DMS114 treated with DMSO at 0.1 percent for 48 hours (cell line): ENCODE measurements at regions not wholly inside any gene's neighbourhood (a gene's known extent, or its start where the extent isn't known, plus 50 kb on each side); places are given as distances from the start of the nearest gene placed in this dataset.
A peak's percentile ranks its signal among the peaks of the same experiment; 100 is the strongest.
"Not testable (repeated sequence)": the region's sequence is repeated elsewhere in the genome, so short reads cannot be mapped to it uniquely, and the experiment has no call there.

Source experiments
- DNase-seq: peaks from one replicate; lab custom pipeline; 2025; ENCODE audit not compliant: unreplicated experiment; lab: John Stamatoyannopoulos, UW

DNA sequence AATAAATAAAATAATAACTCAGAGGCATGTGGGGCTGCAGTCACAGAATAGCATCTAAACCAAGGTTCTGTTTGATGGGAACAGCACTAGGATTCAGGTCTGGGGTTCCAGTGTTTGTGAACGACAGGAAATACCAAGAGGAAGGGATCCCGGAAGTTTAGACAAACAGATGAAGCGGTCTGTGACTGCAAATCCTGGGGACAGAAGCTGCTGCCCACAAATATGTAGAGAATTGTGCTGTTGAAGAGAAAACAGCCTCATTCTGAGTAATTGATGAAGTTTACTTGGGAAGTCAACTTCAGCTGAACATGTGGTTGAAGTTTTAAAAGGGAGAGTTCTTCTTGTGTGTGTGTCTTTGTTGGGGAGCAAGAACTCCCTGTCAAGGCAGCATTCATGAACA, 98.4 kb upstream of the TBX5 start:
- DNase-seq = no peak

DNA sequence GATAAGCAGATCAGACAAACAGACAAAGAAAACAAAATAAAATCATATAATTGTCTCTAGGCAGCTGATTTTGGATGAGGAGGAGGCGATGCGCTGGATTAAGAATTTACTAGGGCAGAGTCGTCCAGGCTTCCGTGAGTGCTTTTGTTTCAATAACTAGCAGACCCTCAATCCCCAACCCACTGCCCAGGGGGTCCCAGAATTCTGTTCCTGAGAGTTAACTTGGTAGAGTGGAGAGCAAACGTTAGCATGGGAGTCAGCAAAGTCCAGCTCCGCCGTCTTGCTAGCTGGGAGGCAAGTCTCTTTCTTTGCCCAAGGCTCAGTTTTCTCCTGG, 95.5 kb upstream of the TBX5 start:
- no peak for DNase-seq

DNA sequence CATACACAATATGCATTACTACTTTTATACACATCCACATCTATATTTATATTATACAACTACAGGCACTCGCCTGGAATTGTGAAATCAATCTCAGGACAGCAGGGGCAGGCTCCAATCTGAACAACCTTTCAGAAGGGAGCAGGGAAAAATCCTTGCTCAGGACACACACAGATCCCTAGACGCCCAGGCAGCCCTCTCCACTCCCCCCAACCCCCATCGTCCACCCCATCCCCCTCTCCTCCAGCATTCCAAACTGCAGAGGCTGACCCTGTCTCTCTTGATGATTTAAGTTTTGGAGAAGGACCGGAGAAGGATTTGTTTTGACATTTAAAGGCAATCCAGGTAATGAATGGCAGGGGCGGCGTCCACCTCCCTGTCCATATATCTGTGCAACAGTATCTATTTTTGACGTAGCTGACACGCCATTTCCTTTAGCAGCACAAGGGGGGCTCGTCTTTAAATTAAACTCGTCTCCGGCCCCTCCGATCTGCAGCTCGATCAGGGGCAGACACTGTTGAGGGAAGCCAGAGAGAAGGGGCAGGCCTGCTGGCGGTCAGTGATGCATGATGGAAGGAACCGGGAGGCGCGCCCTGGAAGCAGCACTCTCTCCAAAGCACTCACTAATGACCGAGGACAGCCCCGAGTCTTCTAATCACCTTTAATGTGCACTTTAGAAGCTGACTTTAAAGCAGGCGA, 95.0 kb upstream of the TBX5 start:
- DNase-seq = no peak

DNA sequence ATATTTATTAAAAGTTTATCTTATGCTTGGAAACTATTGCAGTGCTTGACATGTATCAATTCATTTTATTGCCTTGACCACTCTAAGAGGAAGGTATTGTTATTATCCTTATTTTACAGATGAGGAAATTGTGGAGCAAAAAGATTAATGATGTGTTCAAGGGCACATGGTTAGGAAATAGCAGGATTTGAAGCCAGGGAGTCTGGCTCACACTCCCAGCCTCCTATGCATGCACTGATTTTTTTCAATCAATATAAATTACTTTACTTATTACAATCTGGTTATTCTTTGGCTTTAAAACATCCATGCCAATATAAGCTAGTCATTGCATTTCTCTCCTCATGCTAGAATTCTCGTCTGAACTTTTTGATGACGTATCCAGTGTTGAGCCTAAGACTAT, 94.2 kb upstream of the TBX5 start:
- DNase-seq = no peak

DNA sequence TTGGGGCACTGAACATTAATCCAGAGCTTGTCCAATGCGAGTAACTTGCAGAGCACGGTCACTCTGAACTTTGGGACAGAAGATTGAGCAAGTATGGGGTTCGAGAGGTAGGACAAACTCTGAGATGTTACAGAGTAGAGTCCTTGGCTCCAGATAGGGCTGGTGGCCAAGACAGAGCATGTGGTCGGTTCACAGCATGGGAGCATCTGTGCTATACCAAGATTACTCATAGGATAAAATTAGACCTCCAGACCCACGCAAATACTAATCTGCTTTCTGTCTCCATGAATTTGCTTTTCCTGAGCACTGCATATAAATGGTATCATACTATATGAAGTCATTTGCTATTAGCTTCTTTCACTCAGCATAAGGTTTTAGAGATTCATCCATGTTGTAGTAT, 93.4 kb upstream of the TBX5 start:
- no peak for DNase-seq

DNA sequence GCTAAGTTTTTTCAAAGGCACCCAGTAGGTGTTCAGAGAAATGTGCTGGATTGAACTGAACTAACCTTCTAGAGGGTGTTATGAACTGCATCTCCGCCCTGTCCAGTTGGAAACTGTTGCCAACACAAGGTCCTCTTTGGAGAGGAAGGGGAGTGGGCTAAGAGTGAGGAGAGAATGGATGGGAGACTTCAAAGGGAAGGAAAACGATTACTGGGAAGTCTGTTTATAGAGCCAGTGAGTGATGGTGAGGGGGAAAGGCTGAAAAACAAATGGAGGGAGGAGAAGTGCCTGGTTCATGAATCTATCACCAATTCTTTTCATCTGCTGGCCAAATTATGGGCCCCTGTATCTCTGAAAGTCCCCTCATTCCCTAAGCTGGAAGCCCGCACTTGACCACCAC, 86.0 kb upstream of the TBX5 start:
- DNase-seq = no peak

DNA sequence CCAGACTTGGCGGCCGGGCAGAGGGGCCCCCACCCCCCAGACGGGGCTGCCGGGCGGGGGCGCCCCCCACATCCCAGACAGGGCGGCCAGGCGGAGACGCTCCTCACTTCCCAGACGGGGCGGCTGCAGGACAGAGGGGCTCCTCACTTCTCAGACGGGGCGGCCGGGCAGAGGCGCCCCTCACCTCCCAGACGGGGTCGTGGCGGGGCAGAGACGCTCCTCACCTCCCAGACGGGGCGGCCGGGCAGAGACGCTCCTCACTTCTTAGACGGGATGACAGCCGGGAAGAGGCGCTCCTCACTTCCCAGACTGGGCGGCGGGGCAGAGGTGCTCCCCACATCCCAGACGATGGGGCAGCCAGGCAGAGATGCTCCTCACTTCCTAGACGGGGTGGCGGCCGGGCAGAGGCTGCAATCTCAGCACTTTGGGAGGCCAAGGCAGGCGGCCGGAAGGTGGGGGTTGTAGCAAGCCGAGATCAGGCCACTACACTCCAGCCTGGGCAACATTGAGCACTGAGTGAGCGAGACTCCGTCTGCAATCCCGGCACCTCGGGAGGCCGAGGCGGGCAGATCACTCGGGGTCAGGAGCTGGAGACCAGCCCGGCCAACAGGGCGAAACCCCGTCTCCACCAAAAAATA, 79.0 kb upstream of the TBX5 start:
- not testable (repeated sequence) for DNase-seq

DNA sequence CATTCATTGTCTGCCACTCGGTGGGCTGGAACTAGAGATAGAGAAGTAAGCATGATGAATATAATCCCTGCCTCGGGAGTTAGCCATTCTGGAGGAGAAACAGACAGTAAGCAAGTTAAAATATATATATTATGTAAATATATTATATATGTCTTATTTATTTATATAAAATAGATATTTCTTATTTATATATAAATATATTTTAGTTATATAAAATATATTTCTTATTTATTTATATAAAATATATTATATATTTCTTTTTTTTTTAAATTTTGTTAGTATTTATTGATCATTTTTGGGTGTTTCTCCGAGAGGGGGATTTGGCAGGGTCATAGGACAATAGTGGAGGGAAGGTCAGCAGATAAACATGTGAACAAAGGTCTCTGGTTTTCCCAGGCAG, 78.1 kb upstream of the TBX5 start:
- no peak for DNase-seq

DNA sequence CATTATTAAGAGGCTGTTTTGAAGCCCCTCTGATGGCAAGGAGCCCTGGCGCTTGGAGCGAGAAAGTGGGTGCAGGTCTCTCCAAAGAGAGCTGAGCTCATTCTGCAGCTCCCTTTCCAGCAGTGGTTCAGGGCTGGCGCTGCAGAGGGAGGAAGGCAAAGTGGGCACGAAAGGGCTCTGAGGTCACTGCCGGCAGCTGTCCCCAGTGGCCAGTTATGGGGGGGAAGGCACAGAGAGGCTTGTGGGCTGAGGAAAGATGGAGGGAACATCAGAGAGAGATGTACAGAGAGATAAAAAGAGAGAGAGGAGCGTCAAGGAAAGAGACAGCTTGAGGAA, 75.2 kb upstream of the TBX5 start:
- no peak for DNase-seq

DNA sequence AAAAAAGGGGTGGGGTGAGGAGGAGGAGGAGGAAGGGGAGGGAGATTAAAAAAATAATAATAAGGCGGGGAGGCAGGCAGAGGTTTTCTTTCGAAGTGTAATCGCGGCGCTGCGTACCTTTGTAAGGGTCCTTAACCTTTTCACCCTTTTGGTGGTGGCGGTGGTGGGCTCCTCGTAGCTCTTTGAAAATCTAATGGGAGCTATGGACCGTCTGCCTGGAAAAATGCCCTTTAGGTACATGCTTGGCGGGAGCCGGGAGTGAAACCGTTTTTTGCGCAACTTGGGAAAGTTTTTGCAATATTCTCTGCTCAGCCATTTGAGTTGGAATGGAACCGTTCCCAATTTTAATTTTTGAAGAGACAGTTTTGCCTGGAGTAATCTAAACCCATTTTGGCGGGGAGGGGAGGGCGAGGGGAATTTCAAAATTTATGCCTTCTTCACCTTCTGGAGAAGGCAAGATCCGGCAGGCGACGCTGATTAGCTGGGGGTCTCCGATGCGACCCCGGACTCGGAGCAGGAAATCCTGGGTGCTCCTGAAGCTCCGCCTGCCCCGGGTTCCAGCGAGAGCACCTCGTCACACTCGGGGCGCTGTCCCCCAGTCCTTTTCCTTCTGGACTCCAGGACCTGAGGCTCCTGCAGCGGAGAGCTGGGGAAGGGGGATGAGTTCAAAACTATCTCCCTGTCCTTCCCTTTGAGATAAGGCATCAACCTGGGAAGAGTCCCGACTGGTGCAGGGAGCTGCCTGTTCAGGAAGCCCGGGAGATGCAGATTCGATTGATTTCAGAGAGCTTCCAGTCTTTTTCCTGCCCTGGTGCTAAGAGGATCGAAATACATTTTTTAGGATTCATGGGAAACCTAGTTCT, 74.6 kb upstream of the TBX5 start:
- DNase-seq = no peak

DNA sequence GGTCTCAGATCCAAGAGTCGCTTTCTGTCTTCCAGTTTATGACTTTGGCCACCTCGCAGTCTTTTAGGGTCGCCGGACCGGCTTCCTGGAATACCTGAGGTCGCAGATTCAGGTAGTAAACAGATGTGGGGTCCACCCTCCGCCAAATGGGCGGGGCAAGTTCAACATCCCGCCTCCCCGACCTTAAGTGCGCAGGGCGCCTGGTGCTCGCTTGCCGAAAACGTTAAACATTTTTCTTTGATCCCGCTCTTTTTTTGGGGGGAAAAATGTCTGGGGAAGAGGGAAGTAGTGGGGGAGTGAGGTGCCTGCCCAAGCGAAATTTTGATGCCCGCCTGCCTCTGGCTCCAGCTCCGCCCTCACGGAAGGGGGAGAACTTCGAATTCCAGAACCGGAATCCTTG, 73.9 kb upstream of the TBX5 start:
- no peak for DNase-seq

DNA sequence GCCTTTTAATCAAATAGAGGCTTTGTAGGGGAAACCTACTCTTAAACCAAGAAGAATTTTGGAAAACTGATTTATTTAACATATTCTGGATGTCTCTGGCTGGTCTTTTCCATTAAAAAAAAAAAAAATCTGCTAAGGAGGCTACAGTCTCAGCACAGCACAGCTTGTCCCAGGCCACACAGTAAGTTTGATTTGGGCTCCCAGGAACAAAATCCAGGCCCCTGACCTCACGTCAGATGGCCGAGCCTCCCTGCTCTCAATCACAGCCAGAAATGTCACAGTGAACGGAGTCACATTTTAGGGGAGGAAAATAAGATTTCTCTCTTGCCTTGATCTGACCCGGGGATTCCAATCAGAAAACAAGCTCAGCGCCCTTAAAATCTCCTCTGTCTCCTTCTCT, 72.9 kb upstream of the TBX5 start:
- DNase-seq = no peak

DNA sequence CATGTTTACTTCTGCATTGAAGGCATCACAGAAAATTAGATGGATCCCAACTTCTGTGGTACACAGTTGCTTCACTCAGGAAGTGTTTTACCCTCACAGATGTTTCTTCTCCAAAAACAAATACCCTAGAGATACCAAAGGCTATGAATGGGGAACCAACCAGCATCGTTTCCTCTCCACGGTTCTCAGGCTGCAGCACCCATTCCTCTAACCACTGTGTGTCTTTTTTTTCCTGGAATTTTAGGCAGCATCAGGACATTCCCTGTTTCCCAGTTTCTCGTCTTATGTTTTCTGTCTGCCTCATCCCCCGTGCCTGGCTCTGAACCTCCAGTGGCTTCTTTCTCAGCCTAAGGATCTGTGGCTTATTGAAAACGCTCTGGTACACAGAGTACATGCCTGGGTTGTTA, 72.0 kb upstream of the TBX5 start:
- DNase-seq = no peak

DNA sequence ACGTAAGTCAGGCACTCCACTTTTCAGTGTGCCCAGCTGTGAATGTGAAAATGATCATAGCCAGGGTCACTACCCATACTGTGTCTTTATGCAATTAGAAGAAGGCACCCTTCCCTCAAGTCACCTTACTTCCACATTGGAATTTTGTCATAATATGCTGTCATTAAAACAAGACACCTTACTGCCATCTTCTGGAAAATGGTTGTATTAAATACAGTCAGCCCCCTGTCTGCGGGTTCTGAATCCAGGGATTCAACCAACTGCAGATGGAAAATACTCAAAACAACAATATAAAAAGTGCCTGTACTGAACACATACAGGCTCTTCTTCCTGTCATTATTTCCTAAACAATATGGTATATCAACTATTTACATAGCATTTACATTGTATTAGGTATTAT, 70.2 kb upstream of the TBX5 start:
- DNase-seq = peak; percentile 47

DNA sequence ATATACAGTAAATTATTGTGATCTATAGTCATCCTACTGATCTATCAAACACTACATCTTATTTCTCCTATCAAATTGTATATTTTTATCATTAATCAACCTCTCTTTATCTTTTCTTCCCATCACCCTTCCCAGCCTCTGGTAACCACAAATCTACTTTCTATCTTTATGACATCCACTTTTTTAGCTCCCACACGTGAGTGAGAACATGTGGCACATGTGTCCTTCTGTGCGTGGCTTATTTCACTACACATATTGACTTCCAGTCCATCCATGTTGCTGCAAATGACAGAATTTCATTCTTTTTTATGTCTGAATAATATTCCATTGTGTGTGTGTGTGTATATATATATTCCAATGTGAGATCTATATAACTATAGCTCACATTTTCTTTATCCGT, 67.8 kb upstream of the TBX5 start:
- DNase-seq = no peak

DNA sequence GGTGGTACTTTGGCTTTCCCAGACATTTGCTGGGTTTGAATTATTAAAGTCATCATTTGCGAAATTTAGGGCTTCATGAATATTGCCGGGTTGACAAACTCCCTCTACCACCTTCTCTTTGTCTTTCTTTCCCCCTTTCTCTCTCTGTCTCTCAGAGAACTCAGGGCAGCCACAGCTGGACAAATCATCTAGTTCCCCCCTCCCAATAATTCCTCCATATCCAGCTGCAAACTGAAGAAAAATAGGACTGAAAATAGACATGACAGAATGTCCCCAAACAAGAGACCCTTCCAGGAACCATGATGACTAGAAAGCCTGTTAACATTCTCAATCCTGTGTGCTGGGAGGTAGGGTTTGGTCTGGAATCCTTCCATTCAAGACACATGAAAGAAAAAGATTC, 67.1 kb upstream of the TBX5 start:
- no peak for DNase-seq

DNA sequence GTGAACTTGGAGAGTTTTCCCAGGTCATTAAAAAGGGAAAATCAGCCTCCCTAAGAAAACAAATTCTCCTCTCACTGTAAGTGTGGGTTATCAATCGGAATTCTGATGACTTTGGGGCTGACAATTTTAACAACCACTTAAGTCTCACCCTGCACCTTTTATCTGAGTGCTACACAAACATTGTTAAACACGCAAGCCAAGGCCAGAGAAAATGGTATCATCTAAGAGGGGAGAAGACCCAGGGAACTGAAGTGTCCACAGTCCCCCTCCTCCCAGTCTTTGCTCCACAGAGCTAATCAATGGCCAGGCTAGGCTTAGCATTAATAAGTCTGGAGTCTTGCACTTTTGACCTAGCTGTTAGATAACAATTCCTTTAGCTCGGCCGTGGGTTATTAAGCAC, 51.7 kb upstream of the TBX5 start:
- no peak for DNase-seq
